ENCODE measurements at regions not wholly inside any gene's neighbourhood (a gene's known extent, or its start where the extent isn't known, plus 50 kb on each side); places are given as distances from the start of the nearest gene placed in this dataset.

DNA sequence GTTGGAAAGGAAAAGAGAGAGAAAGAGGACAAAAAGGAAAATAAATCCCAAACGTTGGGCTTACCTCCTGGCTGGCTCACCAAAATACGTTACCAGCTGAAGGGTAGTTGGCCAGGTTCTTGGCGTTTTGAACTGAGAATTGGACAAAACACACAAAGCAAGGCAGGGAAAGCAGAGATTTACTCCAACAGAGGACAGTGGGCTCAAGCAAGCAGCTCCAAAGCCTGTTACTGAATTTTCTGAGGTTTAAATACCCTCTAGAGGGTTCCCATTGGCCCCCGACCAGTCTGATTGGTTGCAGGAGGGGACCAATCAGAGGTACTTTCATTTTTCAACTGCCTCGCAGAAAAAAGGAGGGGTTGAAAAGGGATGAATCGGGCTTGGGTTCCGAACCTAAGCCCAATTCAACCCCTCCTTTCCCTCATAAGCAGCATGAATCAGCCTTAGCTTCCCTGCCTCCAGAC is 55.6 kb upstream of the ALOX12 start:
- H3K9me3 ChIP-seq (ENCODE audit: insufficient read depth in 2 of 2, low read depth in 1 of 2, low read length in 1 of 2) = no peaks in the 10 kb centered on the region
- H4K91ac ChIP-seq (replicated peaks; ENCODE audit: insufficient read length, low read length) = no peak overlapping the region
- no peak overlapping the region for H3K14ac ChIP-seq (ENCODE audit: insufficient read length)
- no peak overlapping the region for H3K27ac ChIP-seq (ENCODE audit: low read depth, low read length)
- no peaks in the 10 kb centered on the region for H3K79me2 ChIP-seq (ENCODE audit: control insufficient read depth in 1 of 2, insufficient read depth in 2 of 2, low read length in 2 of 2)
- H3K4me1 ChIP-seq (replicated peaks in 1 of 4; ENCODE audit: control insufficient read depth in 3 of 4, insufficient read depth in 4 of 4, low read length in 3 of 4) = peaks cover 0 to 3% (median under 1%) of the 10 kb centered on the region in 4 experiments; a peak in 1 of 7 replicates
- WGBS, 2 experiments (ENCODE audit: extremely low coverage in 1 of 2, insufficient coverage in 1 of 2, insufficient read length in 1 of 2, insufficient replicate concordance in 2 of 2, low coverage in 1 of 2, low lambda C conversion rate in 2 of 2, missing lambda C conversion rate in 1 of 2) = 89% methylated on average over 7 of the region's 7 CpGs; no CpG with 5 or more reads in 1 of the 2 experiments
- no peak overlapping the region for H2BK12ac ChIP-seq (ENCODE audit: low read depth, low read length)
- H3K23ac ChIP-seq (ENCODE audit: insufficient read length) = no peak overlapping the region
- H2BK20ac ChIP-seq (ENCODE audit: low read length) = no peak overlapping the region
- H3K4me2 ChIP-seq (ENCODE audit: insufficient read depth in 1 of 2, low read depth in 2 of 2, low read length in 2 of 2) = no peak overlapping the region
- H3K18ac ChIP-seq (ENCODE audit: extremely low read depth, low read length) = no peak overlapping the region
- no peaks in the 10 kb centered on the region; a peak in 1 of 7 replicates for H3K27me3 ChIP-seq (replicated peaks in 1 of 4; ENCODE audit: control insufficient read depth in 3 of 4, extremely low read depth in 1 of 4, insufficient read depth in 3 of 4, low read length in 3 of 4)
- H2AK5ac ChIP-seq (ENCODE audit: low read depth, low read length) = no peak overlapping the region
- H4K5ac ChIP-seq (ENCODE audit: insufficient read length, low read depth, low read length) = no peak overlapping the region
- no peaks in the 10 kb centered on the region for H3K23me2 ChIP-seq (ENCODE audit: low read depth, low read length)
- CTCF ChIA-PET (ENCODE audit: partially characterized antibody) = interaction anchor here (1.0 to 1.7 kb wide), 3 partner anchors 26 to 29 kb away, joined by 3 to 4 read pairs (median 4); no protein-coding TSS in a partner anchor
- H3K56ac ChIP-seq (replicated peaks; ENCODE audit: insufficient read length, low read depth, low read length) = no peak overlapping the region
- 0 out of 2 replicates have a peak overlapping the region, but pooled peaks have one; percentile 49 for H2AFZ ChIP-seq (ENCODE audit: low read length)
- DNase-seq (ENCODE audit: low read depth in 1 of 2, low spot score in 2 of 2) (no peak), FAIRE-seq (no peak)
- no peak overlapping the region for H2BK5ac ChIP-seq (ENCODE audit: low read depth, low read length)
- no peak overlapping the region for H3K4ac ChIP-seq (replicated peaks; ENCODE audit: insufficient read length, low read depth, low read length)
- H3K9ac ChIP-seq (replicated peaks in 1 of 4; ENCODE audit: extremely low read depth in 1 of 4, low read depth in 3 of 4, low read length in 3 of 4) = no peak overlapping the region
- H2BK120ac ChIP-seq (replicated peaks; ENCODE audit: low read depth, low read length) = no peak overlapping the region
- H3K79me1 ChIP-seq (ENCODE audit: low read depth, low read length) = no peaks in the 10 kb centered on the region
- TF ChIP-seq HDAC6 (IDR thresholded peaks at IDR 0.05; ENCODE audit: low read depth, low read length) (no peak), TBP (IDR thresholded peaks at IDR 0.05; ENCODE audit: low read depth, low read length) (no peak), HDAC2 (IDR thresholded peaks at IDR 0.05; ENCODE audit: borderline replicate concordance in 1 of 2, low read depth in 2 of 2, low read length in 2 of 2) (no peak), POLR2AphosphoS5 (IDR thresholded peaks at IDR 0.05; ENCODE audit: low read depth, low read length) (no peak)
- H3K4me3 ChIP-seq (ENCODE audit: extremely low read depth in 1 of 4, insufficient read depth in 2 of 4, low read depth in 3 of 4, low read length in 4 of 4) = no peak overlapping the region
- no peak overlapping the region for H4K8ac ChIP-seq (ENCODE audit: extremely low read depth, insufficient read depth, low read length)
- H2BK15ac ChIP-seq (ENCODE audit: low read length) = no peak overlapping the region
- POLR2A ChIA-PET (ENCODE audit: partially characterized antibody) = no interaction called here
- no peaks in the 10 kb centered on the region for H4K20me1 ChIP-seq (replicated peaks in 1 of 2; ENCODE audit: control insufficient read depth in 1 of 2, insufficient read depth in 2 of 2, low read length in 2 of 2)
- no peaks in the 10 kb centered on the region for H3K36me3 ChIP-seq (ENCODE audit: control insufficient read depth in 2 of 4, insufficient read depth in 4 of 4, low read length in 3 of 4)
